Esophagus squamous epithelium (tissue), 4 donors: ENCODE measurements at regions not wholly inside any gene's neighbourhood (a gene's known extent, or its start where the extent isn't known, plus 50 kb on each side); places are given as distances from the start of the nearest gene placed in this dataset.
"Not testable (repeated sequence)": the region's sequence is repeated elsewhere in the genome, so short reads cannot be mapped to it uniquely, and the experiment has no call there.

Experiments
- CTCF ChIP-seq, 6 experiments: fragments of 450-650 bp in 4 of 6; fragments of 200-600 bp in 2 of 6; sonication (generic) in 2 of 6; IDR thresholded peaks; one replicate each; pipeline ENCODE4 v1.5.1; 2016 to 2019; ENCODE audit warnings: antibody characterized with exemption in 6 of 6, mild to moderate bottlenecking in 4 of 6, moderate library complexity in 4 of 6
- POLR2A ChIP-seq, 4 donors: fragments of 450-650 bp; IDR thresholded peaks; one replicate each; pipeline ENCODE4 v1.6.1; 2017; ENCODE audit warnings: antibody characterized with exemption in 4 of 4, mild to moderate bottlenecking in 4 of 4, moderate library complexity in 3 of 4

GRCh38 chr17:20843799-20844553, 198.8 kb downstream of the USP22 start:
- not testable (repeated sequence) for TF ChIP-seq POLR2A, CTCF (IDR thresholded peaks at IDR 0.05)
